Activated B cell treated with CpG ODN at 0.5 μM for 24 hours (primary cell): ENCODE measurements at regions not wholly inside any gene's neighbourhood (a gene's known extent, or its start where the extent isn't known, plus 50 kb on each side); places are given as distances from the start of the nearest gene placed in this dataset.

Experiments
- ATAC-seq: fragments of 200-7000 bp; cut with Tn5 transposase; one replicate; pipeline ENCODE4 v1.10.0; 2021; ENCODE audit warnings: low read depth, mild to moderate bottlenecking, moderate library complexity
- CTCF ChIA-PET: fragments of 350-600 bp; sonication (Branson Sonifier 250); formaldehyde crosslinking; loops from one replicate; lab custom pipeline; 2021; ENCODE audit warnings: antibody characterized with exemption; lab: Charles Lee
- POLR2A ChIA-PET: fragments of 350-600 bp; sonication (Branson Sonifier 250); formaldehyde crosslinking; loops from one replicate; lab custom pipeline; 2021; ENCODE audit warnings: antibody characterized with exemption; lab: Charles Lee
- DNase-seq: peaks from one replicate; pipeline ENCODE4 v3.0.0; 2022
- H3K27ac Mint-ChIP-seq: one replicate; pipeline ENCODE4 v1.8.0; 2020; ENCODE audit warnings: mixed read lengths
- H3K27me3 Mint-ChIP-seq: one replicate; pipeline ENCODE4 v1.8.0; 2021; ENCODE audit warnings: mixed read lengths
- H3K36me3 Mint-ChIP-seq: one replicate; pipeline ENCODE4 v1.8.0; 2021; ENCODE audit warnings: low read depth, mixed read lengths
- H3K4me1 Mint-ChIP-seq: one replicate; pipeline ENCODE4 v1.8.0; 2021; ENCODE audit warnings: mixed read lengths
- H3K4me3 Mint-ChIP-seq: one replicate; pipeline ENCODE4 v1.8.0; 2020; ENCODE audit warnings: mild to moderate bottlenecking, mixed read lengths
- H3K9me3 Mint-ChIP-seq: one replicate; pipeline ENCODE4 v1.8.0; 2020; ENCODE audit warnings: mixed read lengths
- CTCF ChIP-seq: fragments of 200-600 bp; IDR thresholded peaks from one replicate; pipeline ENCODE4 v1.8.0; 2022; ENCODE audit warnings: antibody characterized with exemption, mild to moderate bottlenecking
- intact Hi-C: fragments of 100-400 bp; cut with micrococcal nuclease; formaldehyde crosslinking; loops from one replicate; pipeline ENCODE4 v1.15.1; 2024

DNA sequence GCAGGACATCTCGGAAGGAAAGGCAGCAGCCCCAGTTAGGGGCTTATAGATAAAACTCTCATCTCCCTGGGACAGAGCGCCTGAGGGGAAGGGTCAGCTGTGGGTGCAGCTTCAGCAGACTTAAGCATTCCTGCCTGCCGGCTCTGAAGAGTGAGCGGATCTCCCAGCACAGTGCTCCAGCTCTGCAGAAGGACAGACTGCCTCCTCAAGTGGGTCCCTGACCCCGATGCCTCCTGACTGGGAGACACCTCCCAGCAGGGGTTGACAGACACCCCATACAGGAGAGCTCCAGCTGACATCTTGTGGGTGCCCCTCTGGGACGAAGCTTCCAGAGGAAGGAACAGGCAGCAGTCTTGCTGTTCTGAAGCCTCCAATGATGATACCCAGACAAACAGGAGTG, 117.1 kb upstream of the POT1 start:
- ChIA-PET CTCF (no interaction called here), POLR2A (no interaction called here)
- Mint-ChIP-seq H3K27ac (no peak overlapping the region), H3K36me3 (no peaks in the 10 kb centered on the region), H3K9me3 (peaks cover 4% of the 10 kb centered on the region), H3K4me1 (no peaks in the 10 kb centered on the region), H3K4me3 (no peak overlapping the region), H3K27me3 (no peaks in the 10 kb centered on the region)
- no peak for TF ChIP-seq CTCF
- intact Hi-C loops = no loop called here
- DNase-seq = no peak
- no peak for ATAC-seq

DNA sequence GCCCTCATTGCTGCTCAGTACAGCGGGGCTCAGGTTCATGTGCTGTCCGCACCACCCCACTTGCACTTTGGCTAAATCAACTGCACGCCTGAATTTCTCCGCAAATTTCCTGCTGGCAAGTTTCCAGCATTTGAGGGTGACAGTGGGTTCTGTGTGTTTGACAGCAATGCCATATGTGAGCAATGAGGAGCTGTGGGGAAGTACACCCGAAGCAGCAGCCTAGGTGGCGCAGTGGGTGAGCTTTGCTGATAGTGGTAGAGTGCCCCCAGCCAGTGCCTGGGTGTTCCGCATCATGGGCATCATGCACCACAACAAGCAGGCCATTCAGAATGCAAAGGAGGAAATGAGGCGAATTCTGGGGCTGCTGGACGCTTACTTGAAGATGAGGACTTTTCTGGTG, 103.9 kb upstream of the POT1 start:
- ATAC-seq (no peak), DNase-seq (no peak)
- H3K36me3 Mint-ChIP-seq = no peaks in the 10 kb centered on the region
- H3K4me3 Mint-ChIP-seq = no peak overlapping the region
- no peak for TF ChIP-seq CTCF
- H3K27ac Mint-ChIP-seq = no peak overlapping the region
- POLR2A ChIA-PET = no interaction called here
- CTCF ChIA-PET = no interaction called here
- no peaks in the 10 kb centered on the region for H3K9me3 Mint-ChIP-seq
- H3K4me1 Mint-ChIP-seq = no peaks in the 10 kb centered on the region
- intact Hi-C loops = no loop called here
- no peaks in the 10 kb centered on the region for H3K27me3 Mint-ChIP-seq

GRCh38 chr7:125032943-125033342, 103.3 kb upstream of the POT1 start:
- Mint-ChIP-seq H3K27ac (no peak overlapping the region), H3K4me1 (no peaks in the 10 kb centered on the region), H3K27me3 (no peaks in the 10 kb centered on the region), H3K36me3 (no peaks in the 10 kb centered on the region), H3K4me3 (no peak overlapping the region), H3K9me3 (no peaks in the 10 kb centered on the region)
- CTCF ChIA-PET = no interaction called here
- DNase-seq = no peak
- no peak for TF ChIP-seq CTCF
- ATAC-seq = no peak
- intact Hi-C loops = no loop called here
- POLR2A ChIA-PET = no interaction called here

DNA sequence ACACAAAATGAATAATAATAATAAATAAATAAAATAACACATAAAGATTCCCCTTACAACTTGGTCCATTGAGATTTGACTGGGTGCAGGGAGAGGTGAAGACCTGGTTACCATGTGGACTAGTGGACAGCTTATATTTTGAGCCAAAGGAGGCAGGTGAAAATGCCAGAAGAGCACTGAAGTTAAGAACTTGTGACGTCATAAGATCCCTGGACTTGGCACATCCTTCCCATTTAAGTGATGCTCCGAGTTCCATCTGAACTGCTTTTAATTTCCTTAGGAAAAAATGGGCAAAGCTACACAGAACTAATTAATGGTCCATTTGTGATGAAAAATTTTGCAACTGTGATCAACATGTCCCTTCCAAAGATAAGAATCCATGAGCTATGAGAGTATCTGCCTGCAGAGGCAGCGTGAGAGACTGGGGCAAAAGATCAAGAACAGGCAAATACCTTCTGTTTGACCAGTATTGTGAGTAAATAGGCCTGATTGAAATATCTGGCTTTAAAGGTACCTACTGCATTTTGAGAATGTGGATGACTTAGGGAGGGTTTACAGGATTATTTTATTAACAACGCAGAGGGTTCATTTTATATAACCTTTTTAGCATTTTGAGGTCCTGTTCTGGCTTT, 101.2 kb upstream of the POT1 start:
- Mint-ChIP-seq H3K9me3 (no peaks in the 10 kb centered on the region), H3K4me3 (no peak overlapping the region), H3K36me3 (no peaks in the 10 kb centered on the region), H3K4me1 (no peaks in the 10 kb centered on the region), H3K27ac (no peak overlapping the region), H3K27me3 (no peaks in the 10 kb centered on the region)
- intact Hi-C loops = no loop called here
- TF ChIP-seq CTCF = no peak
- no peak for DNase-seq
- ATAC-seq = no peak
- ChIA-PET POLR2A (no interaction called here), CTCF (no interaction called here)

GRCh38 chr7:125025620-125026019, 96.0 kb upstream of the POT1 start:
- DNase-seq = no peak
- Mint-ChIP-seq H3K27ac (no peak overlapping the region), H3K4me1 (no peaks in the 10 kb centered on the region), H3K4me3 (no peak overlapping the region), H3K9me3 (peaks cover 10% of the 10 kb centered on the region), H3K27me3 (no peaks in the 10 kb centered on the region), H3K36me3 (no peaks in the 10 kb centered on the region)
- ChIA-PET POLR2A (no interaction called here), CTCF (no interaction called here)
- TF ChIP-seq CTCF = no peak
- no peak for ATAC-seq
- intact Hi-C loops = no loop called here
